GM06990 (cell line): ENCODE measurements at regions not wholly inside any gene's neighbourhood (a gene's known extent, or its start where the extent isn't known, plus 50 kb on each side); places are given as distances from the start of the nearest gene placed in this dataset.

Source experiments
- DNase-seq: peaks from one replicate; pipeline ENCODE4 v3.0.0-alpha.2; 2011; ENCODE audit not compliant: insufficient read length; ENCODE audit errors: extremely low read depth
- H3K27me3 ChIP-seq: replicated peaks from 2 replicates; pipeline ENCODE4 v1.6.0; 2011; ENCODE audit warnings: low read length; ENCODE audit not compliant: control insufficient read depth, insufficient read depth
- H3K36me3 ChIP-seq: 2 replicates; pipeline ENCODE4 v1.5.1; 2011; ENCODE audit warnings: low read length; ENCODE audit not compliant: control insufficient read depth, insufficient read depth
- H3K4me3 ChIP-seq: replicated peaks from 2 replicates; pipeline ENCODE4 v1.5.1; 2011; ENCODE audit warnings: low read depth, mild to moderate bottlenecking, control low read depth, low read length
- CTCF ChIP-seq: IDR thresholded peaks from 2 replicates; pipeline ENCODE4 v1.5.1; 2011; ENCODE audit warnings: low read length, control low read depth, mild to moderate bottlenecking, inconsistent platforms; ENCODE audit not compliant: insufficient read depth, poor library complexity, severe bottlenecking

GRCh38 chr12:67426067-67426466, 156.9 kb downstream of the CAND1 start:
- no peaks in the 10 kb centered on the region for H3K36me3 ChIP-seq
- H3K4me3 ChIP-seq = no peak overlapping the region
- DNase-seq = no peak
- no peak for TF ChIP-seq CTCF
- H3K27me3 ChIP-seq = no peaks in the 10 kb centered on the region

- Histone ChIP-seq H3K4me3 (no peak overlapping the region), H3K27me3 (no peaks in the 10 kb centered on the region), H3K36me3 (no peaks in the 10 kb centered on the region)
- TF ChIP-seq CTCF = no peak
- no peak for DNase-seq
Measured at GRCh38 chr12:67427336-67427735, 158.2 kb downstream of the CAND1 start.

- Histone ChIP-seq H3K27me3 (no peaks in the 10 kb centered on the region), H3K4me3 (no peak overlapping the region), H3K36me3 (no peaks in the 10 kb centered on the region)
- no peak for DNase-seq
- TF ChIP-seq CTCF = no peak
Measured at GRCh38 chr12:67428431-67428830, 159.3 kb downstream of the CAND1 start.

- DNase-seq = no peak
- Histone ChIP-seq H3K36me3 (no peaks in the 10 kb centered on the region), H3K27me3 (no peaks in the 10 kb centered on the region), H3K4me3 (no peak overlapping the region)
- TF ChIP-seq CTCF = no peak
Measured at GRCh38 chr12:67430708-67431335, 161.7 kb downstream of the CAND1 start.

- Histone ChIP-seq H3K36me3 (no peaks in the 10 kb centered on the region), H3K27me3 (no peaks in the 10 kb centered on the region), H3K4me3 (no peak overlapping the region)
- no peak for DNase-seq
- no peak for TF ChIP-seq CTCF
Measured at GRCh38 chr12:67431411-67432020, 162.4 kb downstream of the CAND1 start.
